GM23338 (cell line): ENCODE measurements at regions not wholly inside any gene's neighbourhood (a gene's known extent, or its start where the extent isn't known, plus 50 kb on each side); places are given as distances from the start of the nearest gene placed in this dataset.
A peak's percentile ranks its signal among the peaks of the same experiment; 100 is the strongest.

Experiments used
- ATAC-seq: fragments of 200-7000 bp; cut with Tn5 transposase; 3 replicates; pipeline ENCODE4 v1.9.1; 2020
- DNase-seq: peaks from one replicate; pipeline ENCODE4 v3.0.0-alpha.2; 2015; ENCODE audit warnings: low spot score
- H2AFZ ChIP-seq: fragments of 200-600 bp; sonication (generic); 2 replicates; pipeline ENCODE4 v1.8.0; 2016; ENCODE audit warnings: antibody characterized with exemption, mild to moderate bottlenecking, moderate library complexity
- H3F3A ChIP-seq: fragments of 200-600 bp; sonication (generic); replicated peaks from 2 replicates; pipeline ENCODE4 v1.8.0; 2017; ENCODE audit warnings: antibody characterized with exemption, mixed run types, low read depth
- H3K27ac ChIP-seq: fragments of 200-600 bp; sonication (generic); 2 replicates; pipeline ENCODE4 v1.6.1; 2016; ENCODE audit warnings: low read depth
- H3K27me3 ChIP-seq: fragments of 200-600 bp; sonication (generic); 2 replicates; pipeline ENCODE4 v1.8.0; 2016; ENCODE audit warnings: mild to moderate bottlenecking, mixed run types, moderate library complexity; ENCODE audit not compliant: insufficient read depth
- H3K36me3 ChIP-seq: fragments of 200-600 bp; sonication (generic); 2 replicates; pipeline ENCODE4 v1.8.0; 2016; ENCODE audit warnings: mild to moderate bottlenecking; ENCODE audit not compliant: insufficient read depth
- H3K4me1 ChIP-seq: fragments of 200-600 bp; sonication (generic); 2 replicates; pipeline ENCODE4 v1.8.0; 2016; ENCODE audit warnings: mild to moderate bottlenecking, moderate library complexity; ENCODE audit not compliant: insufficient read depth
- H3K4me2 ChIP-seq: fragments of 200-600 bp; sonication (generic); 2 replicates; pipeline ENCODE4 v1.7.1; 2017; ENCODE audit warnings: mixed run types
- H3K4me3 ChIP-seq: fragments of 200-600 bp; sonication (generic); 2 replicates; pipeline ENCODE4 v1.6.1; 2016; ENCODE audit warnings: mixed run types
- H3K79me2 ChIP-seq: fragments of 200-600 bp; sonication (generic); replicated peaks from 2 replicates; pipeline ENCODE4 v1.8.0; 2017; ENCODE audit warnings: mild to moderate bottlenecking; ENCODE audit not compliant: insufficient read depth
- H3K9me2 ChIP-seq: fragments of 200-600 bp; sonication (generic); 2 replicates; pipeline ENCODE4 v1.8.0; 2017; ENCODE audit not compliant: insufficient read depth
- H4K20me1 ChIP-seq: fragments of 200-600 bp; sonication (generic); replicated peaks from 2 replicates; pipeline ENCODE4 v1.8.0; 2017; ENCODE audit warnings: mild to moderate bottlenecking; ENCODE audit not compliant: insufficient read depth
- H3K27ac Mint-ChIP-seq: 2 replicates; pipeline ENCODE4 v1.8.0; 2020; ENCODE audit warnings: inconsistent platforms, mild to moderate bottlenecking, moderate library complexity, mixed read lengths
- H3K27me3 Mint-ChIP-seq: 3 replicates; pipeline ENCODE4 v1.8.0; 2022; ENCODE audit warnings: low read depth, mild to moderate bottlenecking, moderate library complexity, mixed read lengths, inconsistent platforms; ENCODE audit not compliant: insufficient read depth, poor library complexity
- H3K36me3 Mint-ChIP-seq: 3 replicates; pipeline ENCODE4 v1.8.0; 2021; ENCODE audit warnings: low read depth, mild to moderate bottlenecking, inconsistent platforms, moderate library complexity, mixed read lengths
- H3K4me1 Mint-ChIP-seq: 3 replicates; pipeline ENCODE4 v1.8.0; 2020; ENCODE audit warnings: mild to moderate bottlenecking, inconsistent platforms, mixed read lengths
- H3K4me3 Mint-ChIP-seq: 3 replicates; pipeline ENCODE4 v1.8.0; 2021; ENCODE audit warnings: moderate library complexity, mild to moderate bottlenecking, inconsistent platforms, mixed read lengths
- H3K9me3 Mint-ChIP-seq: 3 replicates; pipeline ENCODE4 v1.8.0; 2020; ENCODE audit warnings: moderate library complexity, mild to moderate bottlenecking, inconsistent platforms, mixed read lengths
- CTCF ChIP-seq, 2 experiments: fragments of 200-600 bp in 1 of 2; sonication (generic) in 1 of 2; conservative IDR thresholded peaks; 2 replicates each; pipeline versions ENCODE4 v1.5.1 to v1.6.1; 2016 to 2017; ENCODE audit warnings: antibody characterized with exemption in 2 of 2, low read depth in 2 of 2, mild to moderate bottlenecking in 2 of 2, moderate library complexity in 1 of 2
- ETS1 ChIP-seq: IDR thresholded peaks from 2 replicates; pipeline ENCODE4 v1.6.1; 2016; ENCODE audit warnings: antibody characterized with exemption
- POLR2AphosphoS5 ChIP-seq: IDR thresholded peaks from 2 replicates; pipeline ENCODE4 v1.6.1; 2016; ENCODE audit warnings: antibody characterized with exemption, low read depth
- ZNF114 ChIP-seq: fragments of 250-450 bp; sonication (Bioruptor Pico); IDR thresholded peaks from 2 replicates; pipeline ENCODE4 v1.5.0; 2020; ENCODE audit warnings: mild to moderate bottlenecking, moderate library complexity
- ZNF462 ChIP-seq: fragments of 250-450 bp; sonication (Bioruptor Pico); IDR thresholded peaks from 2 replicates; pipeline ENCODE4 v1.5.0; 2020; ENCODE audit warnings: mild to moderate bottlenecking, moderate library complexity

- Histone ChIP-seq H3K27me3 (no peaks in the 10 kb centered on the region), H3K4me2 (no peak overlapping the region), H3K4me1 (no peaks in the 10 kb centered on the region), H3K79me2 (no peaks in the 10 kb centered on the region), H3F3A (no peaks in the 10 kb centered on the region), H3K4me3 (no peak overlapping the region), H3K9me2 (no peaks in the 10 kb centered on the region), H3K36me3 (no peaks in the 10 kb centered on the region), H2AFZ (no peak overlapping the region), H4K20me1 (no peaks in the 10 kb centered on the region), H3K27ac (no peak overlapping the region)
- DNase-seq = peak; percentile 69
- H3K4me3 Mint-ChIP-seq = no peak overlapping the region
- no peaks in the 10 kb centered on the region; the same call in 2 of the 3 replicates for H3K9me3 Mint-ChIP-seq
- H3K4me1 Mint-ChIP-seq = peaks cover 6% of the 10 kb centered on the region
- TF ChIP-seq ETS1 (no peak), CTCF (conservative IDR thresholded peaks at IDR 0.05; ENCODE audit: low read depth in 2 of 2) (peak; percentile 64 to 69)
- H3K27me3 Mint-ChIP-seq = peaks cover 7% of the 10 kb centered on the region
- ATAC-seq = peak; percentile 88
- no peak overlapping the region for H3K27ac Mint-ChIP-seq
- H3K36me3 Mint-ChIP-seq = no peaks in the 10 kb centered on the region
Observed at GRCh38 chr5:135174315-135175096, 140.5 kb upstream of the PITX1 start.

GRCh38 chr5:135173662-135174290 lies 139.7 kb upstream of the PITX1 start:
- Histone ChIP-seq H3K79me2 (no peaks in the 10 kb centered on the region), H3K4me3 (no peak overlapping the region), H3K9me2 (no peaks in the 10 kb centered on the region), H3F3A (no peaks in the 10 kb centered on the region), H3K36me3 (no peaks in the 10 kb centered on the region), H3K4me1 (no peaks in the 10 kb centered on the region), H3K27ac (no peak overlapping the region), H3K27me3 (no peaks in the 10 kb centered on the region), H4K20me1 (no peaks in the 10 kb centered on the region), H2AFZ (no peak overlapping the region), H3K4me2 (no peak overlapping the region)
- Mint-ChIP-seq H3K27me3 (peaks cover 7% of the 10 kb centered on the region), H3K4me1 (peaks cover 3% of the 10 kb centered on the region; the same call in 1 of the 3 replicates), H3K27ac (no peak overlapping the region), H3K9me3 (no peaks in the 10 kb centered on the region; the same call in 2 of the 3 replicates), H3K4me3 (no peak overlapping the region), H3K36me3 (no peaks in the 10 kb centered on the region)
- no peak for DNase-seq
- no peak for ATAC-seq
- no peak for TF ChIP-seq ZNF114 (CRISPR knock-in tag)
- no peak for TF ChIP-seq ZNF462 (CRISPR knock-in tag)
- no peak for TF ChIP-seq POLR2AphosphoS5
- no peak for TF ChIP-seq CTCF (conservative IDR thresholded peaks at IDR 0.05; ENCODE audit: low read depth in 2 of 2)
